ENCODE measurements at regions not wholly inside any gene's neighbourhood (a gene's known extent, or its start where the extent isn't known, plus 50 kb on each side); places are given as distances from the start of the nearest gene placed in this dataset.

DNA sequence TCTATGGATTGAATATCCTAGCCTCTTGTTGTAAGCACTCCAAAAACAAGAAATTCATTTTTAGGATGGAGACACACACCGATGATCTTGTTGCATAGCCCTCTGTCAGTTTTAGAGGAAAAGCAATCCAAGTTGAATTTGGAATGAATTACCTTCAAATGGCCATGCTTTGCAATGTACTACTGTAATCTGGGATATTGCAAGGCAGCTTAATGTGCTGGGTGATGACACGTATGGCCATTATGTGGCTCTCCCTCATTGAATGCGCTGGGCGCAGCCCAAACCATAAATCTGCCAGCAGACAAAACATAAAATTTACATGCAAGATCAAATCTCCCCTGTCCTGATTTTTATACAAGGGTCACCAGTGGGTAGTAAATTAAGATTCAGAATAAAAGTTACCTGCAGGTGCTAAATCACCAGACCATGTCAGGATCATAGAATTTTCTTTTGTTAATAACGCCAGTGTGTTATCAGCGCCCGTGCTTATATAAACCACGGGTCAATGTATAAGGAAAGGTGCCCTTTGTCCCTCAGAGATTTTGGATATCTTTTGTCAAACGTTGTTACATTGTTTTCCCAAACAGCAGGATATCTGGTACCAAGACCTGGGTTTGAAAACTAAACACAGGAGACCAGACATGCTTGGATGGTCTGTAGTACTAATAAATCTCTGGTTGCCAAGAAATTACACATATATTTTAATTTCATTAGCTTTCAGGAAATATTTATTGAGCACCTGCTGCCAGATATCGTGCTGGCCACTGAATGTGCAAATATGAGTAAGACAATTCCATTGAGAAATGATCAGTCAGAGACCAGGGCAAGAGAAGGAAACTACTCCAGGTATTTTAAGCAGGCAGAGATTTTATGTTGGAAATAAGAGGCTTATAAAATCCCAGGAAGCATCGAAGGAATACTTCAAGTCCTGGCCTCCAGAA lies 237.1 kb downstream of the EBLN2 start:
- DNase-seq: peak; percentile 86 to 89

DNA sequence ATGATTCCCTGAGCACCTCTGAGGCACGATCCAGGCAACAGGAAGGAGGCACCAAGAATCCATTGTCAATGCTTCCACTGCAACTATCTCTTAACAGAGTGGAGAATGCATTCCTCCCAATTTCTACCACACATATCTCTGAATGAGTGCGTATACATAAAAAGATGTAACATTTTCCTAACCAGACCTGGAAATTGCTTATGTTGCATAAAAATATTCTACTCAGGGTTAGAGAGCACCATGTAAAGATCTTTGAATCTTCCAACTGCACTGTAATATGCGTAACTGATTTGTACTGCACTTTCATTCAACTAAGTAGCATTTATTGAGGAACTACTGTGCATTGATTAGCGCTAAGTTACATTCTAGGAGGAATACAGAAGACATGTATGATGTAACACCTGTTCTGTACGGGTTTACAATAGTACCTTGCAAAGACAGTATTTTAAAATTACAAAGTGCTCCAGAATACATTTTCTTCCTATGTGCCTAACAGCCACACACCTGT lies 237.8 kb downstream of the EBLN2 start:
- DNase-seq: no peak

DNA sequence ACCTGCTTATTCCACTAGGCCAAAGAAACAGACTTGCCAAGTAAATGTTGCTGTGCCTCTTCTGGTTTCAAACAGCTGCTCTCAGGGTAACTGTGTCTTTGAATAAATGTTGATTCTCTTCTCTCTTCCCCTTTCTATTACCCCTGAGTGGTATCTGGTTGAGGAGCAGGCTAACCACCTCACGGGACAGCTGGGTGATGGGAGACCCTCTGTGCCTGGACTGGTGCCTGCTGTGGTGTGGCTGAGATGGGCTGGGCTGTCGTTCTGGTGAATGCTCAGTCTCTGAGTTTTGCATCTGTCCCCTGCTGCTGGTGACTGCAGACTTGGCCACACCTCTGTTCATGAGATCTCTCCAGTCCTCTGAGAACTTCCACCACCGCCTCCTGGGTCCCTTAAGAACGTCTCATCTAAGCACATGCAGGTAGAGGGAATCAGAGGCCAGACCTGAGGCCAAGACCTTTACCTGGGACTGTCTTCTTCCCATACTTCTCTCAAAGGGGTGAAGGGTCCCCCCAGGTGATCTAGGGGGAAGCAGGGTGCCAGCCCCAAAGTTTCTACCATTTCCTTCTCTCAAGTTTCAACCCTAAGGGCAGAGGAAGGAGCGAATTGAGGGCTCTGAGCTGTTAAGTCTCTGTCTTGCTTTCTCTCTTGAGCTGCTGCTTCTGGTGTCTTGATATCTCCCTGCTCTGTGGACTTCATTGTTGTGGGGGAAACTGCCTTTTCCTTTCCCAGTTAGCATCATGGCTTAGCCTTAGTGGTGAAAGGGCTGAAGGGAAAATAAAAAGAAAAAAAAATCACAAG lies 252.9 kb downstream of the EBLN2 start:
- no peak for DNase-seq

DNA sequence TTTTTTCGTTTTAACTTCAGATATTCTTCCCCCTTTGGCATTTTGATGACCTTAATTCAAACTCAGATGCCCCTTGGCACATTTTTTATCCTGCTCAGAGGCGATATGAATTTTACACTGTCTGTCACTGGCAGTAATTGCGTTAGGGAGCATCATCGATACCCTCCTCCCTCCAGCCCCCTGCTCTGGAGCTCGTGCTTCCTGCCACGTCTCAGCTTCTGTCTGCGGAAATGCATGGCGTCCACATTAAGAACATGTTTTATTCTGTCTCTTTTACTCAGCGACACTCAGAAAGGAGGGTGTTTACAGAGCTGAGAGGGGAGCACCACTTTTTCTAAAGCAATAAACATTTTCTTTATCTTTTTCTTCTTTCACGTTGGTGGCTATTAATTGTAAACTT lies 254.2 kb downstream of the EBLN2 start:
- no peak for DNase-seq

DNA sequence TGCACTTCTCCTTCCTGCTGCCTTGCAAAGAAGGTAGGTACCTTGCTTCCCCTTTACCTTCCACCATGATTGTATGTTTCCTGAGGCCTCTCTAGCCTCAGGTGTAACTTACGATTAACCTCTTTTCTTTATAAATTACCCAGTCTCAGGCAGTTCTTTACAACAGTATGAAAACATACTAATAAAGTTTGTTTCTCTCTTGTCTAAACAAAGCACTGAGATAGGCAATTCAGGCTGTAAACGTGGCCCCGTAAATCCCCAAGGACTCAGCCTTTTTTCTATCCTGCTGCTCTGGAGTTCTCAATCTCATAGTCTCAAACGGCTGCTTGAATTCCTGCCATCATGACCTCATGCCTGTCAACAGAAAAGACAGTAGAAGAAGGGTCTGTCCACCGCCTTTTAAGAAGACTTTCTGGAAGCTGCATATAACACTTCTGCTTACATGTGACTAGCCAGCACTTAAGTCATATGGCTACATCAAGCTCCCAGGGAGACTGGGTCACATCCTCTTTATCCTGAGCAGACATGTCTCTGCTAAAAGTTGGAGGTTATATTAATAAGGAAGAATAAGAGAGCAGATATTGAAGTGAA lies 257.8 kb downstream of the EBLN2 start:
- no peak for DNase-seq

DNA sequence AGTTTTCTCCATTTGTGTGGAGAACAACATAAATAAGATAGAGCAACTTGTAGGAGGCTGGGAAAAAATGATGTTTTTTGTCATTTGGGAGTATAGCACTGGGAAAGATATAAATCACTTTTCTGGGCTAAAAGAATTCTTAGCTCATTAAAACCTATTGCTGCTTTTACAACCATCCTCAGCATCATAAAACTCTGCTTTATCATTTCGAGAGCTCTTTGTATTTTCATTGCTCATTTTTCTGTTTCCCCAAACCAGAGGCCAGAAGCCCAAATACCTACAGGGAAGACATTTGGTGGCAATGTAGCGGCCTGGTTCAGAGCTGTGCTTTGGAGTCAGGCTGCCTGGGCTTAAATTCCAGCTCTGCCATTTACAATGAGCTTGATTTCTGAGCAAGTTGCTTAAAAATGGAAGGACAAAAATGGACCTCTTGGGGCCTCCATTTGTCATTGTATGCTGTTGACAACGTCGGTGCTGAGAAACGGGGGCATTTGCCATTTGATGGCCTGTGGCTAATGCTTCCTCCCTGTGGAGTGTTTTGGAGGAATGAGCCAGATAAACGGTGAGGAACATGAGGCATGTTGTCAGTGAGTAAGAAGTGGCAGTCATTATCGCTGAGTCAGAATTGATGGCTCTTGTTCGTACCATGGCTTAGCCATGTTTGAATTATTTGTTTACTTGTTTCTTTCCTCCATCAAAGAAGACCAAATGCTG lies 260.0 kb downstream of the EBLN2 start:
- DNase-seq: no peak

DNA sequence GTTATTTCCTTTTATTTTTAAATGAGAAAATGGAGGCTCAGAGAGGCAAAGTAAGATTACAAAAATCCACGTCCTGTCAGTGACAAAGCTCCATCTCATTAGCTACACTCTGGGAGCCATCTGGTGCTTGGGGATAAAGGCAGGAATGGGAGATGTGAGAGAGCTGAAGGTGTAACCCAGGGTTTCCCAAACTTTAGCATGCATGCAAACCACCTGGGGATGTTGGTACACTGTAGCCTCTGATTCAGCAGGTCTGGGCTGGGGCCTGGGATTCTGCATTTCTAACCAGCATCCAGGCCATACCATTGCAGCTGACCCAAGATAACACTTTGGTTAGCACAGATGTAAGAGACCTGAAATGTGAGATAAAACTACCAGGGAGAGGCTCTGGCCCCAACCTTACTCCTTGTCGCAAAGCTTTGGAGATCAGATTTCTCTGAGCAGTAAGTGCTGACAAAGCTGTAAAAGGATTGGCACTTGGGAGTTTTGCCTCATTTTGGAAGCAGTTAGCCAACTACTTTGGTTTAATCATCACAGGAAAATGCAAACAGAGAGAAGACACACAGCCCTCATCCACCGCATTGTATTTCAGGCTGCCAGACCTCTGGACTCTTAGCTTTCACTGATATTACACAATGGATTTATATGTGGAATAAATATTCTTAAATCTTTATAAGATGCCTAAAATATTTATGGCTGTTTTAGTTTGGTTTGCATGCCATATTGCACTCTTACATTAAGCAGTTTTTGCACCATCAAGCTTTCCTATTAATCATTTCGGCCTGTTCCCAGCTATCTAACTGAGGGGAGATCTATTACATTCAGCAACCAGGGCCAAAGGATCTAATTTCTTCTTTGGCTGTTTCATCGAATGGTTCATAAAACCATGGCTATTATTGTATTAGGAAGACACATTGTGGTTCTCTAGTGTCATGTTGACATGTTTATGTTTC lies 263.0 kb downstream of the EBLN2 start:
- DNase-seq: peak; percentile 19 to 47

DNA sequence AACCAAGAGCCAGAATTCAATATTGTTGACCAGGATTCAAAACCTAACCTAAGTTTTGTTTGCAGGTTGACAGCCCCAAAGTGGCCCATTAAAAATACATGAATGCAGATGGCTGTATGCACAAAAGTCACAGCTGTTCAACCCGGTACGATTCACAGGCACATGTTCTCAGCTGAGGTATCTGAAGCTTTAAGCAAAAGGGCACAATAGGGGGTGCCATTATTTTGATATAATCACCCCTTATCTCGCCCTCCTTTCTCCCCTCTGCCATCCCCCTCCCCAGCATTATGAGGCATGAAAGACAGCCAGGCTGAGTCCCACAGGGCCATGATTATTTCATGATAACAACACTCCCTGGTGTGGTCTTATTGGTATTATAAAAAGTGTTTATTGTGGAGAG lies 264.9 kb downstream of the EBLN2 start:
- no peak for DNase-seq

DNA sequence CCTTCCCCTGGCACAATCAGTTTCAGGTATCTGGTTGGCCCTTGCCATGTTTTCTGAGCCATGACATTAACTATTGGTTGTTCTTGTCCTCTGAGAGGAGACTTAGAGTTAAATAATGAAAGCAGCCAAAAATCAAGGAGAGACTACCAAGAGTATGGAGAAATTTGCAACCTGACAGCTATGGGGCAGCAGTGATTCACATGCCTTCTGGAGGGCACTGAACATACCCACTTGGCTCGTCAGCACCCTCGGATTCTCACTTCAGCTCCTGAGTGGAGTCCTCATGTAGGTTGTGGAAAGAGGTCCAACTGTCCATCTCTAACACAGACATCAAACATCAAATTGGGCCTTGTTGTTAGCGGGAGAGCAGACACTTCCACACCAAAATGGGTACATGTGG lies 265.6 kb downstream of the EBLN2 start:
- no peak for DNase-seq

Data from NCI-H526 (cell line).